ENCODE measurements at regions not wholly inside any gene's neighbourhood (a gene's known extent, or its start where the extent isn't known, plus 50 kb on each side); places are given as distances from the start of the nearest gene placed in this dataset.

DNA sequence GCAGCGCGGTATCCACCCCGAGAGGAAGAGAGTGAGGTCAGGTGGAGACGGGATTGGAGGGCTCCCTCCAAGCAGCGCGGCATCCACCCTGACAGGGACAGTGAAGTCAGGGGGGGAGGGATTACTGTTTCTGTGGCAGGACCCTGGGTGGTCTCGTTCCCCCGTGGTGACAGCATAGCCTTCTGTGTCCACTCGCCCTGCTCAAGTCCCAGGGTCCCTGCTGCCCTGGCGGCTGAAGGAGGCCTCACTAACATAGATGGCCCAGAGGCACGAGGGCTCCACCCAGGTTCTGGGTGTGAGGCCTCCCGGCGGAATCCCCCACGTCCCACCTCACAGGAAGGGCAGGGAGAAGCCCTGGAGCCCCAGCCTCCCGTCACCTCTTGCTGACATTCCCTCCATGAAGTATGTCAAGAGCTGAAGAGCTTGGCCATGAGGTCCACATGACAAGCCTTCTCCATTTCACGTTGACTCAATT, 636.1 kb downstream of the BRD1 start:
- DNase-seq (ENCODE audit: low spot score) = no peak

DNA sequence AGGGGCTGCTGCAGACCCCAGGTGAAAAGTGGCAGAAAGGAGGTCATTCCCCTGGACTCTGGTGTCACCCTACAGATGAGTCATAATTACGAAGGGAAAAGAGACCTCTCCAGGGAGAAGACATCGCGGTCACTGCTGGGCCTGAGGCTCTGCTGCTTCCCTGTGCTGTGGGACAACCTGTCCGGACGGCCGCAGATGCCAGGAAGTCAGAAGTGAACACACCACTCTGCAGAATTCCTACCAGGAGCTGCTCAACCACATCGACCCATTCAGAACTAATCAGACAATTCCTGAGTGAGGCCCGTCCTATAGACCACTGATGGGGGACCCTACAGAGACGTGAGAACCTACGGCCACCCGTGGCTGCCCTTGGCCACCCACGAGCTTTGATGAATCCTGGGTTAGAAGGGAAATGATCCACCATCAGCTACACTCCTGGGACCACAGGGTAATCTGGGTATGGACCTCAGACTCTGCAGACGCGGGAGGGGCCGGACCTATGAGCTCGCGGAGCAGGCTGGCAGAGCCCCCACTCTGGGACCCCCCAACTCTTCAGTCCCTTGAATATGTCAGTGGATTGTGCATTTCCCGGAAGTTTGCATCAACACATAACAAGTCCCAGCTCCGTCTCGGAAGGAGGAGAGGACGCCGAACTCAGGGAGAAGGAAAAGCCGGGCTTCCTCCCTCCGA, 636.7 kb downstream of the BRD1 start:
- no peak for DNase-seq (ENCODE audit: low spot score)

DNA sequence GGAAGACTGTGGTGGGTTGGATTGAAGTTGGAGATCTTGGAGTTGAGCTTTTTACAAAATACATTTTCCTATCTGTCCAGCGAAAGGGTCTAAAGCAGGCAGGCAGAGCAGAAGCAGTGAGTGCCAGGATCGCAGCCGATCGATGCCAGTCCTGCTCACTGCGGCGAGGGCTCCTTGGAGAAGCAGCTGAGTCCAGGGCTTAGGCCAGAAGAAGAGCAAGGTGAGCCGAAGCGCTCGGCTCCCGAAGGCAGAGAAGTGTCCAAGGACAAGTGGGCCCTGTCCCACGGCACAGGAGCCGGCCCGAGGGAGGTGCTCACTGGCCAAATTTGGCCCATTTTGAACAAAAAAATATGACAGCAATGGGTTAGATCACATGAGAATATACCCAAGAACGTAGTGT, 637.8 kb downstream of the BRD1 start:
- no peak for DNase-seq (ENCODE audit: low spot score)

DNA sequence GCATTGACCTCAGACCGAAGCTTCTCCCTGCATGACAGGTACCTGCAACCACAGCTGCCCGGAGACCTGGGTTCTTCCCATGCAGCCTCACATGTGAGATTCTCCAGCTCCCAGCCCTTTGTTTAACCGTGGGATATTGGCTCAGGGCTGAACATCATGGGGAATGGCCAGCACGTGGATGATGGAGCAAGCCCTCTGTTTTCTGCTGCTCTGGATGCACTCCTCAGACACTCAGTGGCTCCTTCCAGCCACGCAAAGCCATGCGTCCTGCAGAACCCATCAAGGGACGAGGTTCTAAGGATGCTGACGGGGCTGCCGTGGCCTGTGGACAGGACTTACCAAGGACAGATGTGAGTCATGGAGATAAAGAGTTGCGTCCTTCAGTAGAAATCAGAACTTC, 639.1 kb downstream of the BRD1 start:
- DNase-seq (ENCODE audit: low spot score) = no peak

DNA sequence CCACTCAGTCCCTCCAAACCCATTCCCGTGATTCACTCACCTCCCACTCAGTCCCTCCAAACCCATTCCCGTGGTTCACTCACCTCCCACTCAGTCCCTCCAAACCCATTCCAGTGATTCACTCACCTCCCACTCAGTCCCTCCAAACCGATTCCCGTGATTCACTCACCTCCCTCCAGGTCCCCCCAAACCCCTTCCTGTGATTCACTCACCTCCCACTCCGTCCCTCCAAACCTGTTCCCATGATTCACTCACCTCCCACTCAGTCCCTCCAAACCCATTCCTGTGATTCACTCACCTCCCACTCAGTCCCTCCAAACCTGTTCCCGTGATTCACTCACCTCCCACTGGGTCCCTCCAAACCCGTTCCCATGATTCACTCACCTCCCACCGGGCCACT, 639.6 kb downstream of the BRD1 start:
- no peak for DNase-seq (ENCODE audit: low spot score)

DNA sequence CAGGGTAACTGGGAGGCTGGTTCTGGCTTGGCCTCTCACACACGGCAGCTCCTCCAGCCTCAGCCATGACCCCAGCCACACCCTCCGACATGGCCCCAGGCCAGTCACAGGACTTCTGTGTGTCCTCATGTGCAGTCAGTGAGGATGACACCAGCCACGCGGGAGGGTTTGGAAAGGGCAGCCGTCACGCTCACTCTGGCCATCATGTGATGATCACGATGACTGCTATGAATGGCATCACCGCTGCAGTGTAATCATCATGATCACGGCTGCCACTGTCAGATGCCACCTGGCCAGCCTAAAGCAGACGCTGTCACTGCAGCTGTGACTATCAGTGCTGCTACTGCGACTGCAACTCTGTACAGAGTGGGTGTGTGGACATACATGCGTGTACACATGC, 640.9 kb downstream of the BRD1 start:
- no peak for DNase-seq (ENCODE audit: low spot score)

DNA sequence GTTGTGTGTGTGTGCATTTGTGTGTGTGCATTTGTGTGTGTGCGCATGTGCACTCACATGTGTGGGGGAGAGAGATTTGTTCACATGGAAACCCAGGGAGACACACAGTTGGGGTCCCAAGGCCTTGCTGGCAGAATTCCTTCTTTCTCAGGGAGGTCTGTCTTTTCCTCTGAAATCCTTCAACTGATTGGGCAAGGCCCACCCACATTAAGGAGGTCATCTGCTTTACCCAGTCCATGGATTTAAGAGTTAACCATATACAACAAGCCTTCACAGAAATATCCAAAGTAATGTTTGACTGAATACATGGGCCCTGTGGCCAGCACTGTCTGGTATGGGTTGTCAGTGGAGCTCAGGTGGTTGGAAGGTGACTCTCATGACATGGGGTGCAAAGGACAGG, 641.4 kb downstream of the BRD1 start:
- no peak for DNase-seq (ENCODE audit: low spot score)

DNA sequence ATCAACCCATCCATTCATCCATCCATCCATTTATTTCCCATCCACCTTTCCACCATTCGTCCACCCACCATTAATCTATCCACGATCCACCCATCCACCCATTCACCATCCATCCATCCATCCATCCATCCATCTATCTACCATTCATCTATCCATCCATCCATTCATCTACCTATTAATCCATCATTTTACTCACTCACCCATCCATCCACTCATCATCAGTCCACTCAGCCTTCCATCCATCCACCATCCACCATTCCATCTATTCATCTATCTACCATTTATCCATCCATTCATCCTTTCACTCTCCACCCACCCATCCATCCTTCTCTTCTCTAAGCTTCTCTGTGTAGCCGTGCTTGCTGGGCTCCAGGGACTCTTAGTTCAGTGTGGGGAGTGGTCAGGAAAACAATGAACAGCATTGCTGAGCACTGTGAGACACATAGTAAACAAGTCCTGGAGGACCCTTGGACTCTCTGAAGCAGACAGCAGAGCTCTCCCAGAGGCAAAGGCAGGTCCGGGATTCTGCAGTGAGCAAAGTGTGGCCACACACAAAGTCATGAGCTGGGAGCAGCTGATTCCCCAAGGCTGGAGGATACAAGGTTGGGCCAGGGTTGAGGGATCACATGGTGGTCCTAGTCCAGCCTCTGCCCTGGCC, 642.2 kb downstream of the BRD1 start:
- DNase-seq (ENCODE audit: low spot score) = no peak

DNA sequence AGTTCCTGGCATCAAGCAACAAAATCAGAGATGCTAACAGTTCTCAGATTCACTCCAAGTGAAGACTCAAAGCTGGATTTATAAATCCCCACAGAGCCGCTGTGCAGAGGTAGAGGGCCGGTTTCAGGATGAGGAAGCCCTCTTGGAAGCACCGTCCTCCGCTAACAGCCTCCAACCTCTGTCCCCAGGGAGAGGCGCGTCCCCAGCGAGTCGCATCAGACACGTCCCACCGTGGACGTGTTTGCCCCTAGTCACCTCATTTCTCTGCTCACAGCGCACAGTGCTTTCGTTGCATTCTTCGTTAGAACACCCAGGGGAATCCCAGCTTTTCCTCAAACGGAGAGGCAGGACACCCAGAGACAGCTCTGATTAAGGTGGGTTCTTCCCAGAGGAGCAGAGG, 642.9 kb downstream of the BRD1 start:
- no peak for DNase-seq (ENCODE audit: low spot score)

DNA sequence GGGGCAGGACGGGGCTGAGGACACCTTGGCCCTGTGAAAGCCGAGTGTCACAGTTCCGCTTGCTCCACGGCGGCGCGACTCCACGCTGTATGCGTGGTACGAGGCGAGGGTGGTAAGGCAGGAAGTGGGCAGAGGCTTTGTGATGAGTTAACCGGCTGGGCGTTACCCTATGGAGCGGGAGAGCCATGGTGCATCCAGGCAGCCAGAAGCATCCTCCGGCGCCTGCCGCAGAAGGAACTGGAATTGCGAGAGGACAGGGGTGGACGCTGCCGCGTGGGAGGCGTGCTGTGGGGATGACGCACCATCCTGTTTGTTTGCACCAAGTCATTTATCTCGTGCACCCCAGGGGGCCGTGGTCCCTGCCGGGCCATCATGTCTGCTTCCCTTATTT, 643.9 kb downstream of the BRD1 start:
- no peak for DNase-seq (ENCODE audit: low spot score)

DNA sequence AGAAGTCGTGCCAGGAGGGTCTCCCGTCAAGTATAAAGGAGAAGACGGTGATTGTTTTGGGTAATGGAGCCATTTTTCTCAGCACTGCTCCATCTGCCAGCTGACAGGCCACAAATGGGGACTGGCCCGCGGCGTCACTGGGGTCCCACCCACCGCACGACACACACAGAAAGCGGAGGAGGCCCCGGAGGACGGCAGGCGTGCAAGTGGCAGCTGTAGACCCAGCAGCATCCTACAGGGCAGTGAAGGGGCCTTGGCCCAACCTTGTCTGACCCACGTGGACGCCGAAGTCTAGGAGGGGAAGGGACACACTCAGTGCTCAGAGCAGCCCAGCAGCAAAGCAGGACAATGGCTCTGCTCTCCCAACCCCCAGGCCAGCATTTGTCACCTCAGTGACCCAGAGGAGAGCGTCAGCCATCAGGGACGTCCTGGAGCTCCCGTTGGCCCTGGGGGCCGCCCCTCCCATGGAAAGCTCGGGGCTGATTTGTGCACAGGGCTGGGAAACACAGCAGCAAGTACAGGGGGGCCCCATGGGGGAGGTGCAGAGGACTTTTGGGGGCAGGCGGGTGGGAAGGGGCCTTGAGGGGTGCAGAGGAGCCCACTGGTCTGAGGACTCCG, 644.4 kb downstream of the BRD1 start:
- no peak for DNase-seq (ENCODE audit: low spot score)

DNA sequence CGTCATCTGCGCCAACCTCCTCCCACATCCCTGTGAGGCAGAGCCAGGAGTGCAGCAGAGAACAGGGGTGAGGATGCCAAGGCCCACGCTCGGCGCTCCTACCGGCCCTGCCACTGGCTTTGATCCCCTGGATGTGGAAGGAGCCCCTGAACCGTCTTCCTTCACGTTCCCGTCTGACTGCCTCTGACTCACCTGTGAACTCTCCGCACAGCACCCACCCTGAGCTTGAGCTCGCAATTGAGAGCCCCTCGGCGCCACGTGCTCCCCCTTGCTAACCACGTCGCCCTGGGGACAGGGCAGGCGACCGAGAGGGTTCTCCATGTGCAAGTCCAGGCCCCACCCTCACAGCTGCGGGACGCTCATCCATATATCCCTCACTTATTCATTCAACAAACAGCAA, 645.3 kb downstream of the BRD1 start:
- no peak for DNase-seq (ENCODE audit: low spot score)

DNA sequence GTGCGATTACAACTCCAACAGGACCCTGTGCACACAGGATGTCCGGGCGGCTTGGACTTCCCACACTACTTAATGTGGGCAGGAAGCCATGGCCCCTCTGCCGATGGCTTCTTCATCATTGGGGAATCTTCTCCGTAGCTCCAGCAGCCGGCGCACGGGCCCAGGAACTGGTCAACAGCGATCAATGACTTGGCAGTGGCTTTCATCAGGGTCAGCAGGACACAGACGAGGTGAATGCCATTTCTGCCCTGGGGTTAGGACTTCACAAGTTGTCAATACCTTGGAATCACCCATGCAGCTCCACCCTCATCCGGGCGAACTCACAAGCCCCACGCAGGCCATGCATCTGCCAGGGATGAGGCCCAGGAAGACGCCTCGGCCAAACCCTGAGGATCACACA, 645.7 kb downstream of the BRD1 start:
- no peak for DNase-seq (ENCODE audit: low spot score)

DNA sequence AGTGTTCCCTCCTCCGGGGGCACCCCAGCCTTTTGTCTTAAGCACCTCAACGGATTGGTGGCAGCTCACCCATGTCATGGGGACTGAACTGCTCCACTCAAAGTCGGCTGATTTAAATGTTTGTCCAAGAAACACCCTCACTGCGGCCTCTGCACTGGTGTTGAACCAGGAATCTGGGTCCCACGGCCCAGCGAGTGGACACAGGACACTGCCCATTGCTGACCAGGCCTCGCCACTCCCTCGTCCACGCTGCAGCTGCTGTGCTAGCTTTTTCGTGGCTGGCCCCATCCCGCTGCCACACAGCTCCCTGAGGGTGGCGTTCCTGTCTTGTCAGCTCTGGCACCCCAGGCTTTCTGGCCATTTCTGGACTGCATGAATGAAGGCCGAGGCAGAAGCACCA, 646.2 kb downstream of the BRD1 start:
- no peak for DNase-seq (ENCODE audit: low spot score)

DNA sequence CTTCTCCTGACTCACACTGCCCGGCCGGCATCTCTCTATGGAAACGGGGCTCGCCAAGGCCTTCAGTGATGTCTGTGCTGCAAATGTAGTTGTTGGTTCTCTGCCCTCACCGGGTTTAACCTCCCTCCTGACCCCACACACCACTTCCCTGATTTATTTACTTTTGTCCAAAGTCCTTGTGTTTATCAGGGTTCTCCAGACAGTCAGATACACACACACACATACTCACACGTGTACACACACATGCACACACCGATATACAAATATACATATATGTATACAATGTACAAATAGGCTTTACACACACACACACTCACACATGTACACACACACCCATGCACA, 647.0 kb downstream of the BRD1 start:
- DNase-seq (ENCODE audit: low spot score) = no peak

DNA sequence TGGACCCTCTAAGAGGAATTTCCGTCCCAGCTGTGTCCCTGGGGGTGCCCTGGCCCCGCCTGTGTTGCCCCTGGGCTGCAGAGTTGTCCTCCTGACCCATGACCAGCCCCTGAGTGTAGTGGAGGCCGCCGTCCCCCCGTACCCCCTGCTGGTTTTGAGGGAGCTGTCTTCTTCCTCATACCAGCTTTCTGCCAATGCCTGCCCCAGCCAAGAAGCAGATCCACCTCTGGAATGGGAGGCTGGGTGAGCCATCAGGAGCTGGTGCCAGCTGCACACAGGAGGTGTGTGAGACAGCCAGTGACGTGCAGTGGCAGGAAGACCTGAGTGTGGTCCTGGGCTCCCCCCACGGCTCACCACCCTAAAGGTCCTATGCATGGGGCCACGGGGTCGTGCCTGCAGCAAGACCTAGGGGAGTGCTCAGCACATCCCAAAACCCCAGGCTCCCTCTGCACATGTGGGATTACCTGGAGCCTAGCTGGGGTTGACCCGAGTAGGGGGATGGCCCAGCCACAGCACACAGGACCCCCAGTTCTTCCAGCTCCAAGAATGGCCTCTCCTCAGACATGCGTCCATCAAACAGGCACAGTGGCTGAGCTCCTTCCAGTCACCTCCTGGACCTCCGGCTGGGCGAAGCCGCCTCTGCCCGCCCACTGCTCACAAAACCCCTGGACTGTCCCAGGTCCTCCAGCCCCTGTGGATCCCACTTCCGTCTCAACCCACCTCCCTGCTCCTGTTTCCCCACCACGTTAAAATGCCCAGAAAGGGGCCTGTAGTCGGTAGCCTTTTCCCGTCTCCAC, 647.6 kb downstream of the BRD1 start:
- DNase-seq (ENCODE audit: low spot score) = no peak

DNA sequence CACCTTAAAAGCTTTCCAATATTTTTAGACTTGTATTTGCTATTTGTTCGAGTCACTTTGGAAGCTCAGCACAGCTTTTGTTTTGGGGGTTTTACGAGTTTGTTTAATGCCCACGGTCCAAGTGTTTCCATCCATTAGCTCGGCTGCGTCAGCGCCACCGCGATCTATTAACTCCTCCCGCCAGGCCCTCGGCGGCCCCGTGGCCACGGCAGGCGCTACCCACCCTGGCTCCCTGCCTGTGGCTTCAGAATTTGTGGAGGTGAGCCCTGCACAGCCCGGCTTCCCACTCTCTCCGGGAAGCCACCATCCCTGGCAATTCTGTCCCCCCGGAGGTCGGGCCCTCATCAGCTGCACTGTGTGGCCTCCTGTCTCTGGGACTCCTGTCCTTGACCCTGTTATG, 648.5 kb downstream of the BRD1 start:
- no peak for DNase-seq (ENCODE audit: low spot score)

DNA sequence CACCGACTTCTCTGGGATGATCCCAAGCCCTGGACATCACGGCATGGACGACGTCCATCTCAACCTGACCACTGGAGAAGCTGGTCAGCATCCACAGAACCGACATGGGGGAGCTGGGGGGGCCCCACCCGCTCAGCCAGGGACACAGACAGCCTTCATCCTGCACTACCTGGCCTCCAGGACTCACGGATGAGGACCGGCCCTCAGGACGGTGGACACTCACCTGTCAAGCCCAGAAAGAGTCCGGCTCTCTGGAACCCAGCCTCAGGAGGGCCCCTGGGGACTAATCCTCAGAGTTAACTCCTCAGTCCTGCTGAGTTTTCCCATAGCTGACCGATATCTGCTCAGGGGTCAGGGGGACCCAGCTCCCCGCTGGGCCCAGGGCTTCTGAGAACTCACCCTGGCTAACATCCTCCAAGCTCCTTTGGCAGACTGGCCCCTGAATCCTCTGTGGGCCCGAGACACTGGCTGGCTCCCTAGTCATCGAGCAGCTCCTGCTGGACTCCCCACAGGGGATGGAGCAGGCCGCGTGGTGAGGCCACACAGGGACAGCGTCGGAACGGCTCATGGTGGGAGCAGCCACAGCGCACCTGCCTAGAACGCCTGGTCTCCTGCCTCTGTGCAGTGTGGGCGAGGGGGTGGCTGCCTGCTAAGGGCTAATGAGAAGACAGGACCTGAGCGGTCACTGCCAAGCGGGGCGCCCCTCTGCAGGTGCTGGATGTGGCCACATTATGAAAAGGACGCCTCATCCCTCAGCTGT, 649.2 kb downstream of the BRD1 start:
- no peak for DNase-seq (ENCODE audit: low spot score)

DNA sequence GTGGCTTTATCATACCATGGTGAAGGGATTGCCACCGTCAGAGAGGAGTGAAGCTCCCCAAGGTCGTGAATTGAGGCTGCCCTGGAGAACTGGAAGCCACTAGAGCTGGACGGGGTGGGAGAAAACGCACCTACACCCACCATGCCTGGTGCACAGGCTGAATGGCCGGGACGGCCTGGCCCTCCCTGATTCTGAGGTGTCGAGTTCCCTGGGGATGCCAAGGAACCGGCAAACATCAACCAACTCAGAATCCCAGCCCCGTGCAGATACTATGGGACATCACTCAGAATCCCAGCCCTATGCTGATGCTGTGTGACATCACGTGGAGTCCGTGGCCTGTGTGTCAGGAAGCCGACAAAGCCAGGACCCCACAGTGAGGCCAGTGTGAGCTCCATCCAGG, 650.0 kb downstream of the BRD1 start:
- DNase-seq (ENCODE audit: low spot score) = no peak

DNA sequence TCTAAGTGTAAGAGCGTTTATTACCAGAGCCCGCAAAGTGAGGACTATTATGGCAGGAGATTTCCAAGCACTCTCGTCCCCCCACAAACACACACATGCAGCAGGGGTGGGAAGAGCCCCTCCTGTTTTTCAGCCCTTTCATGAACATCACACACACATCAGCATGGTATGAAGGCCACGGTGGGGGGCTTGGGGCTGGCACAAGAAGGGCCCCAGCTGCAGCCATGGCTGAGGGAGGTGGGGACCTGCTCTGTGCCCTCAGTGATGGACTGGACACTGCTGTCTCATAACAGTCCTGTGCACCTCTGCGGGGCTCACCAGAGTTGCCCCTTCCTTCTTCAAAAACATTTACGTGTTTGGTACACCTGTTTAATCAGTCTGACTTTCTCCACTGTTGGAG, 650.7 kb downstream of the BRD1 start:
- DNase-seq (ENCODE audit: low spot score) = no peak

DNA sequence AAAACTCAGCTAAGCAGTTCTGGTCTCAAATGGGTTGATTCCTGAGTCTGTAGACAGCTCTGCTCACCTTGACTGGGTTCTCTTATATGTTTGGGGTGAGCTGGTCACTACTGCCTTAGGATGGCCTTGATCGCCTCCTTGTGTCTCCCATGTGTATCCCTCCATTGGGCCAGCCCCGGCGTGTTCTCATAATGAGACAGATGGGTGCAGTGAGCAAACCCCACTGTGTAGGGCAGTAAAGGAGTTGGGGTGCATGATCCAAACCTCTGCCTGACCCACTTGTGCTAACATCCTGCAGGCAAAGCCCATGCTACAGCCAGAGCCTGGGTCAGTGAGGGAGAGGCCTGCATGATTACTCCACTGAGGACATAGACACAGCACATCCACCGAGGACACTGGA, 657.6 kb downstream of the BRD1 start:
- no peak for DNase-seq (ENCODE audit: low spot score)

DNA sequence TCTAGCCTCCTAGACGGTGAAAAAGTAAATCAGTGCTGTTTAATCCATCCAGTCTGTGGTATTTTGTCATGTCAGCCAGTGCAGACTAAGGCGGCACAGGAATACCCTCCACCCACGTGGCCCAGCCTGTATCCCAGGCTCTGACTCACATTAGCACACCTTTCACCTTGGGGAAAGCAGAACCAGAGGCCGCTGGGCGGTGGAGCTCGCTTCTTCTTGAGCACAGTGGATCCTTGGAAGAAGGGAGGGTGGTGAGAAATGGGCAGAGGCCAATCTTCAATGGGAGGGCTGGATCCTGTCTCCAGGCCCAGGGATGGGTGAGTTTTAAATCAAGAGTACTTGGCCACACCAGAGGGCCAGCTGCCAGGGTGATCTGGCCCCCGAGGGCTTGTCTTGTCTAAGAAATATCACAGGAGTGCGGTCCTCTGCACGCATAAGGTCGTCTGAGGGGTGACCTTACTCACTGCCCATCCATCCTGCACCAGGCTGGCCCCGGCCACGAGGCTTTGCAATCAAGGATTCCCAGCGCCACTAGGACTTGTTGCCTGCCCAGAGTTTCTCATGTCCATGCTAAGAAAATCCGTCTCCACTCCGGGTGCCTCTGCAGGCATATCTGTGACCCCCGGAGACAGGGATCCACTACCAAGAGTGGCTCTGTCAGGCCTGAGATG, 658.5 kb downstream of the BRD1 start:
- no peak for DNase-seq (ENCODE audit: low spot score)

Data from CD4-positive, alpha-beta T cell treated with Interleukin-2 at 100 ng/mL for 4 hours (primary cell).